ENCODE measurements at regions not wholly inside any gene's neighbourhood (a gene's known extent, or its start where the extent isn't known, plus 50 kb on each side); places are given as distances from the start of the nearest gene placed in this dataset.
"Not testable (repeated sequence)": the region's sequence is repeated elsewhere in the genome, so short reads cannot be mapped to it uniquely, and the experiment has no call there.

- H3K9ac ChIP-seq (ENCODE audit: low read depth, low read length) = no peak overlapping the region
- no peaks in the 10 kb centered on the region for H3K9me3 ChIP-seq (ENCODE audit: control insufficient read depth, insufficient read depth, low read length)
- no peaks in the 10 kb centered on the region for H3K36me3 ChIP-seq (ENCODE audit: insufficient read depth, low read length)
- peaks cover 4% of the 10 kb centered on the region; the same call in 1 of the 2 replicates for H3K4me1 ChIP-seq (ENCODE audit: insufficient read depth, low read length)
These were observed 780.9 kb downstream of the ETS1 start for GRCh38 chr11:127806501-127806900.

GRCh38 chr11:127805771-127806170, 781.6 kb downstream of the ETS1 start:
- Histone ChIP-seq H3K36me3 (ENCODE audit: insufficient read depth, low read length) (no peaks in the 10 kb centered on the region), H3K9me3 (ENCODE audit: control insufficient read depth, insufficient read depth, low read length) (no peaks in the 10 kb centered on the region), H3K9ac (ENCODE audit: low read depth, low read length) (no peak overlapping the region), H3K4me1 (ENCODE audit: insufficient read depth, low read length) (peaks cover 4% of the 10 kb centered on the region; the same call in 1 of the 2 replicates)

DNA sequence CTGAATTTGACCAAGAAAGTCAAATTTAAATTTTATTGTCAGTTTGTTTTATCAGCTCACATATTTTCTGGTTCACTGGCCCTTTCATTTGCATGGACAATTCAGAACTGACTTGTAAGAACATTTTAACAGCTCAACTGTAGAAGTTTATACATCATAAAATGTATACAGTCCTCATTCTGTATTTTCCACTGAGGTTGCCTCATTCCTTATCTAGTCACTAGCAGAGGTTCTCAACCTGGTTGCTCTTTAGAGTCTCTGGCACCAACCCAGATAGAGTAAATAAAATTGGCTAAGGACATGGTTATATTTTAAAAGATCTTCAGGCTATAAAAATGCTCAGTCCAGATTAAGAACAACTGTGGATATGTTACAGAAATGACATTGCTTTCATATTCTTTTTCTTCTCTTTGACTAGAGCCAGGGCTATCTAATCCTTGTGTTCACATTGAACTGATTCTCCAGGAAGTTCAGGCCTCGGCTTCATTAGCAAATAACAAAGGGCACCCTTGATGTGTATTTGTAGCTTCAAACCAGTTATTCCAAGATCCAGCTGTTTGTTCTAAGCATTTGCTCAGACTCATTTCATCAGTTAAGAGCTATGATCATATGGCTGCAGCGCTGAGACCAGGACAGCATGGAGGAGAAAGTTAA, 782.5 kb downstream of the ETS1 start:
- Histone ChIP-seq H3K36me3 (ENCODE audit: insufficient read depth, low read length) (no peaks in the 10 kb centered on the region), H3K4me1 (ENCODE audit: insufficient read depth, low read length) (peaks cover 4% of the 10 kb centered on the region; the same call in 1 of the 2 replicates), H3K9ac (ENCODE audit: low read depth, low read length) (no peak overlapping the region), H3K9me3 (ENCODE audit: control insufficient read depth, insufficient read depth, low read length) (no peaks in the 10 kb centered on the region)

GRCh38 chr11:127803755-127804154, 783.6 kb downstream of the ETS1 start:
- peaks cover 4% of the 10 kb centered on the region; the same call in 1 of the 2 replicates for H3K4me1 ChIP-seq (ENCODE audit: insufficient read depth, low read length)
- no peaks in the 10 kb centered on the region for H3K36me3 ChIP-seq (ENCODE audit: insufficient read depth, low read length)
- H3K9ac ChIP-seq (ENCODE audit: low read depth, low read length) = no peak overlapping the region
- no peaks in the 10 kb centered on the region for H3K9me3 ChIP-seq (ENCODE audit: control insufficient read depth, insufficient read depth, low read length)

DNA sequence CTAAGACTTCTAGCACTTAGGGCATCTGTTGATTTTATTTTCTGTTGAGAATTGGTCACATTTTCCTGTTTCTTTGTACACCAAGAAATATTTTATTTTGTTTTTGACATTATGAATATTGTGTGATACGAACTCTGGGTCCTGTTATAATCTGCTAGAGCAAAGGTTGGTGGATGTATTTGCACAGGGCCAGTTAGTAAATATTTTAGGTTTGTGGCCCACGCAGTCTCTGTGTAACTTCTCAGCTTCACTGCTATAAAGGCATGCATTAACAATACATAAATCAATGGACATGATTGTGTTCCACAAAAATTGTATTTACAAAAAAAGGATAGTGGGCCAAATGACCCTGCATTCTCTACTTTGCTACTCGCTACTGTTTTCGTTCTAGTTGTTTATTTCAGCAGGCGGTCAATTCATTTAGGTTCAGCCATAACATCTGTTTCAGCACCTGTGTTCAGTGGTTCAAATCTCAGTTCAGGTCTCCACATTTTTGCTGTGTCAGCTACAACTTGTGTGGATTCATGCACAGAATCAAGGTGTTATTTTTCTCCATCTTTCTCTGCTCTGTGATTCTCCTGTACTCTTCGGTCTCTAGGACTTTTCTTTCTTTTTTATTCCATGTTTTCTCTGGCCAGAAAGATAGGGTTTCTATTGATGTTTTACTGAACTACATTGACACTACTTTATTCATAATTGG, 786.2 kb downstream of the ETS1 start:
- no peak overlapping the region for H3K9ac ChIP-seq (ENCODE audit: low read depth, low read length)
- H3K4me1 ChIP-seq (ENCODE audit: insufficient read depth, low read length) = no peaks in the 10 kb centered on the region
- no peaks in the 10 kb centered on the region for H3K36me3 ChIP-seq (ENCODE audit: insufficient read depth, low read length)
- H3K9me3 ChIP-seq (ENCODE audit: control insufficient read depth, insufficient read depth, low read length) = no peaks in the 10 kb centered on the region

DNA sequence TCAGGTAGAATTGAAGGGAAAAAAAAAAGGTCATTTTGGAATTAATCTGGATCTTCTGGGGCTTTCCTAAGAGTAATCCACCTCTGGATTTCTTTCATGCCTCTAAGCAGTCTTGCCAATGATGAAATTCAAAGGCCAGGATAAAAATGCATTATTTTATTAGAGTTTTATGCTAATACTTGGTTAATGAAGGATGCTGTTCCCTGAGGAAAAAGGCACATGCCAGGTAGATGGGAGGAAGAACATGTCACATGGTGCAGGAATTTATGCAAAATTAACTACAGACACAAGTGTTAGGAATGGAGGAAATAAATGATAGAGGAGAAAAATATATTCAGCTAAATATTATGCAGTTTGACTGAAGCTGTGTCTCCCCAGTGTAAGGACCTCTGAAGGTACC, 792.0 kb downstream of the ETS1 start:
- H3K9ac ChIP-seq (ENCODE audit: low read depth, low read length) = no peak overlapping the region
- H3K9me3 ChIP-seq (ENCODE audit: control insufficient read depth, insufficient read depth, low read length) = no peaks in the 10 kb centered on the region
- H3K4me1 ChIP-seq (ENCODE audit: insufficient read depth, low read length) = no peaks in the 10 kb centered on the region
- H3K36me3 ChIP-seq (ENCODE audit: insufficient read depth, low read length) = no peaks in the 10 kb centered on the region

GRCh38 chr11:127791844-127792243, 791.3 kb upstream of the KIRREL3 start:
- Histone ChIP-seq H3K36me3 (ENCODE audit: insufficient read depth, low read length) (no peaks in the 10 kb centered on the region), H3K4me1 (ENCODE audit: insufficient read depth, low read length) (peaks cover 4% of the 10 kb centered on the region; the same call in 1 of the 2 replicates), H3K9ac (ENCODE audit: low read depth, low read length) (no peak overlapping the region), H3K9me3 (ENCODE audit: control insufficient read depth, insufficient read depth, low read length) (no peaks in the 10 kb centered on the region)

GRCh38 chr11:127790592-127790991, 790.0 kb upstream of the KIRREL3 start:
- H3K4me1 ChIP-seq (ENCODE audit: insufficient read depth, low read length) = peaks cover 4% of the 10 kb centered on the region; the same call in 1 of the 2 replicates
- no peaks in the 10 kb centered on the region for H3K36me3 ChIP-seq (ENCODE audit: insufficient read depth, low read length)
- H3K9ac ChIP-seq (ENCODE audit: low read depth, low read length) = no peak overlapping the region
- H3K9me3 ChIP-seq (ENCODE audit: control insufficient read depth, insufficient read depth, low read length) = no peaks in the 10 kb centered on the region

DNA sequence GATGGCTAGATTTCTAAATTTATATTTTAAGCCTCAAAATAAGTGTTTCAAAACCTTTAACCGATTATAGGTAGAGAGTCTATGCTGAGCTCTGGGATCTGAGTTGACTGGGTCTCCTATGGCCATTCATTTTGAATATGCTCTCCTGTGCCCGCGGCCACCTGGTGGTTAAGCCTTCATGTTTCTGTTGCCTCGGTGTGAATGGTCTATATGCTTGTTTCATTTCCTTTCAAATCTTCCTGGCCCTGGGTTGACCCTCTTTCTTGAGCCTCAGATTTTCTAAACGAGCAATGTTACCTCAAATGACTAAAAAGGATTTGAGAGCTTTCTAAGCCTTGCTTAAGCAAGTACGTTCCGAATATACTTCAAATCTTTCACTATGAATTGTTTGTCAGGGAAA, 789.4 kb upstream of the KIRREL3 start:
- Histone ChIP-seq H3K4me1 (ENCODE audit: insufficient read depth, low read length) (peaks cover 4% of the 10 kb centered on the region; the same call in 1 of the 2 replicates), H3K36me3 (ENCODE audit: insufficient read depth, low read length) (no peaks in the 10 kb centered on the region), H3K9ac (ENCODE audit: low read depth, low read length) (no peak overlapping the region), H3K9me3 (ENCODE audit: control insufficient read depth, insufficient read depth, low read length) (no peaks in the 10 kb centered on the region; the same call in 1 of the 2 replicates)

DNA sequence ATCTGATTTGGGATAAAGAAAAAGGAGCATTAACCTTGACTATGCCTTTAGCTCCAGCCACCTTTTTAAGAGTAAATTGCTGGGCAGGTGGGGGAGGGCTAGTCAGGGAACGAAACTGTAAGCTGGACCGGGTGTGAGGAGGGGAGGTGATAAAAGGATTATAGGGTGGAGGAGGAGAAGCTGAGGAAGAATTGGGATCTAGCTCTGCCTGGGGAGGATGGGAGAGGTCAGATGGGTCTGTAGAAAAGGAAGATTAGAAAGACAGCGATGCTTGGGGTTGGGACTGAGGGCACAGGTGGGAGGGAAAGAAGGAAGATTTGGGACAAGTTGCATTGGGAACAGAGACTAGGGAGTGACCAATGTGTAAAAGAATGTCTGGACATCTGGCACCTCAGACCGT, 772.4 kb upstream of the KIRREL3 start:
- not testable (repeated sequence) for H3K9ac ChIP-seq (ENCODE audit: low read depth, low read length); H3K9me3 ChIP-seq (ENCODE audit: control insufficient read depth, insufficient read depth, low read length); H3K36me3 ChIP-seq (ENCODE audit: insufficient read depth, low read length)
- peaks cover 15% of the 10 kb centered on the region for H3K4me1 ChIP-seq (ENCODE audit: insufficient read depth, low read length)

DNA sequence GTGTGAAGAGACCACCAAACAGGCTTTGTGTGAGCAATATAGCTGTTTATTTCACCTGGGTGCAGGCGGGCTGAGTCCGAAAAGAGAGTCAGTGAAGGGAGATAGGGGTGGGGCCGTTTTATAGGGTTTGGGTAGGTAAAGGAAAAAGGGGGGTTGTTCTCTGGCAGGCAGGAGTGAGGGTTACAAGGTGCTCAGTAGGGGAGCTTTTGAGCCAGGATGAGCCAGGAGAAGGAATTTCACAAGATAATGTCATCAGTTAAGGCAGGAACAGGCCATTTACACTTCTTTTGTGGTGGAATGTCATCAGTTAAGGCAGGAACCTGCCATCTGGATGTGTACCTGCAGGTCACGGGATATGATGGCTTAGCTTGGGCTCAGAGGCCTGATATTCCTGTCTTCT, 768.4 kb upstream of the KIRREL3 start:
- peaks cover 22% of the 10 kb centered on the region for H3K4me1 ChIP-seq (ENCODE audit: insufficient read depth, low read length)
- H3K9ac ChIP-seq (ENCODE audit: low read depth, low read length); H3K9me3 ChIP-seq (ENCODE audit: control insufficient read depth, insufficient read depth, low read length); H3K36me3 ChIP-seq (ENCODE audit: insufficient read depth, low read length): not testable (repeated sequence)

GRCh38 chr11:127766734-127767133, 766.2 kb upstream of the KIRREL3 start:
- Histone ChIP-seq H3K36me3 (ENCODE audit: insufficient read depth, low read length) (no peaks in the 10 kb centered on the region), H3K4me1 (ENCODE audit: insufficient read depth, low read length) (peaks cover 22% of the 10 kb centered on the region), H3K9me3 (ENCODE audit: control insufficient read depth, insufficient read depth, low read length) (no peaks in the 10 kb centered on the region), H3K9ac (ENCODE audit: low read depth, low read length) (no peak overlapping the region)

GRCh38 chr11:127738771-127739286, 738.3 kb upstream of the KIRREL3 start:
- Histone ChIP-seq H3K4me1 (ENCODE audit: insufficient read depth, low read length) (no peaks in the 10 kb centered on the region), H3K9ac (ENCODE audit: low read depth, low read length) (no peak overlapping the region), H3K36me3 (ENCODE audit: insufficient read depth, low read length) (no peaks in the 10 kb centered on the region), H3K9me3 (ENCODE audit: control insufficient read depth, insufficient read depth, low read length) (no peaks in the 10 kb centered on the region)

DNA sequence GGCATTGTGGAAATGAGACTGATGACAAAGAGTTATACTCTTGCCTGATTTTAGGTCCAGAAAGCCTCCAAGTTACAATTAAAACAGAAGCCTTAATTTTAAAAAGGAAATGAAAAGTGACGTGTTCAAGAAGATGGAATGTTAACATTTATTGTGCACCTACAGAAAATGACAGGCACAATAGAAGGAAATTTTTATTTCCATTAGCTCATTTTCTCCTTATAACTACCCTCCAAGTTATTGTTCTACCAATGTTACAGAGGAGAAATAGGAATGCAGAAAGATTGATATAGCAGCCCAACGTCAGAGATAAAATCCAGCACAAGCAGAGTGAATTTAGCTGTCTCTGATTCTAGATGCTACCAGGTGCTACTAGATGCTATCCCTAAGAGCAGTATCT, 736.9 kb upstream of the KIRREL3 start:
- Histone ChIP-seq H3K9me3 (ENCODE audit: control insufficient read depth, insufficient read depth, low read length) (no peaks in the 10 kb centered on the region), H3K4me1 (ENCODE audit: insufficient read depth, low read length) (0 out of 2 replicates have a peak, but pooled peaks cover 4% of the 10 kb centered on the region), H3K36me3 (ENCODE audit: insufficient read depth, low read length) (no peaks in the 10 kb centered on the region), H3K9ac (ENCODE audit: low read depth, low read length) (no peak overlapping the region)

- Histone ChIP-seq H3K36me3 (ENCODE audit: insufficient read depth, low read length) (no peaks in the 10 kb centered on the region), H3K4me1 (ENCODE audit: insufficient read depth, low read length) (0 out of 2 replicates have a peak, but pooled peaks cover 4% of the 10 kb centered on the region), H3K9ac (ENCODE audit: low read depth, low read length) (no peak overlapping the region), H3K9me3 (ENCODE audit: control insufficient read depth, insufficient read depth, low read length) (no peaks in the 10 kb centered on the region)
These were observed 733.0 kb upstream of the KIRREL3 start for GRCh38 chr11:127733552-127733951.

All from ES-I3 (cell line).